BLaER1 (cell line): ENCODE measurements at regions not wholly inside any gene's neighbourhood (a gene's known extent, or its start where the extent isn't known, plus 50 kb on each side); places are given as distances from the start of the nearest gene placed in this dataset.

ENCODE experiments used
- H3K27ac ChIP-seq: shearing (Covaris generic); formaldehyde crosslinking; 2 replicates; pipeline ENCODE4 v1.8.1; 2022
- H3K27me3 ChIP-seq: shearing (Covaris generic); formaldehyde crosslinking; 2 replicates; pipeline ENCODE4 v1.8.1; 2022
- H3K36me3 ChIP-seq: shearing (Covaris generic); formaldehyde crosslinking; 2 replicates; pipeline ENCODE4 v1.8.1; 2022
- H3K4me1 ChIP-seq: shearing (Covaris generic); formaldehyde crosslinking; 2 replicates; pipeline ENCODE4 v1.8.1; 2022
- H3K4me2 ChIP-seq: shearing (Covaris generic); formaldehyde crosslinking; 2 replicates; pipeline ENCODE4 v1.8.1; 2022
- H3K4me3 ChIP-seq: shearing (Covaris generic); formaldehyde crosslinking; 2 replicates; pipeline ENCODE4 v1.8.1; 2022
- H3K9ac ChIP-seq: shearing (Covaris generic); formaldehyde crosslinking; 2 replicates; pipeline ENCODE4 v1.8.1; 2022
- H3K9me3 ChIP-seq: shearing (Covaris generic); formaldehyde crosslinking; 2 replicates; pipeline ENCODE4 v1.8.1; 2022
- H4K20me1 ChIP-seq: shearing (Covaris generic); formaldehyde crosslinking; 2 replicates; pipeline ENCODE4 v1.8.1; 2022
- Cebpa-rat ChIP-seq: shearing (Covaris generic); IDR thresholded peaks from 2 replicates; pipeline ENCODE4 v1.8.1; 2022

- no peak overlapping the region for H3K4me3 ChIP-seq
- H3K4me1 ChIP-seq: no peaks in the 10 kb centered on the region
- no peak for TF ChIP-seq Cebpa-rat
- no peaks in the 10 kb centered on the region for H4K20me1 ChIP-seq
- no peaks in the 10 kb centered on the region for H3K36me3 ChIP-seq
- no peaks in the 10 kb centered on the region for H3K9me3 ChIP-seq
- H3K9ac ChIP-seq: no peak overlapping the region
- H3K4me2 ChIP-seq: no peak overlapping the region
- H3K27ac ChIP-seq: no peak overlapping the region
- H3K27me3 ChIP-seq: no peaks in the 10 kb centered on the region
These were observed 250.2 kb upstream of the MIR17HG start for GRCh38 chr13:91097269-91097668.

GRCh38 chr13:91099877-91100276 lies 247.6 kb upstream of the MIR17HG start:
- Histone ChIP-seq H3K4me1 (no peaks in the 10 kb centered on the region), H3K27me3 (no peaks in the 10 kb centered on the region), H3K9ac (no peak overlapping the region), H3K4me3 (no peak overlapping the region), H3K4me2 (no peak overlapping the region), H3K9me3 (no peaks in the 10 kb centered on the region), H4K20me1 (no peaks in the 10 kb centered on the region), H3K36me3 (no peaks in the 10 kb centered on the region), H3K27ac (no peak overlapping the region)
- TF ChIP-seq Cebpa-rat: no peak

- no peaks in the 10 kb centered on the region for H3K4me1 ChIP-seq
- H3K4me2 ChIP-seq: no peak overlapping the region
- no peak overlapping the region for H3K4me3 ChIP-seq
- H3K27me3 ChIP-seq: no peaks in the 10 kb centered on the region
- no peaks in the 10 kb centered on the region for H4K20me1 ChIP-seq
- H3K9me3 ChIP-seq: no peaks in the 10 kb centered on the region
- H3K36me3 ChIP-seq: no peaks in the 10 kb centered on the region
- no peak overlapping the region for H3K9ac ChIP-seq
- no peak overlapping the region for H3K27ac ChIP-seq
- no peak for TF ChIP-seq Cebpa-rat
These were observed 246.5 kb upstream of the MIR17HG start for GRCh38 chr13:91100944-91101343.

- Histone ChIP-seq H3K4me2 (no peak overlapping the region), H3K36me3 (no peaks in the 10 kb centered on the region), H3K9ac (no peak overlapping the region), H3K9me3 (no peaks in the 10 kb centered on the region), H4K20me1 (no peaks in the 10 kb centered on the region), H3K27ac (no peak overlapping the region), H3K4me1 (no peaks in the 10 kb centered on the region), H3K4me3 (no peak overlapping the region), H3K27me3 (no peaks in the 10 kb centered on the region)
- TF ChIP-seq Cebpa-rat: no peak
These were observed 246.1 kb upstream of the MIR17HG start for GRCh38 chr13:91101381-91101780.

GRCh38 chr13:91105270-91105669 lies 242.2 kb upstream of the MIR17HG start:
- Histone ChIP-seq H3K4me2 (no peak overlapping the region), H3K36me3 (no peaks in the 10 kb centered on the region), H4K20me1 (no peaks in the 10 kb centered on the region), H3K4me1 (no peaks in the 10 kb centered on the region), H3K27me3 (no peaks in the 10 kb centered on the region), H3K9ac (no peak overlapping the region), H3K9me3 (no peaks in the 10 kb centered on the region), H3K27ac (no peak overlapping the region), H3K4me3 (no peak overlapping the region)
- TF ChIP-seq Cebpa-rat: no peak

- Histone ChIP-seq H3K27ac (no peak overlapping the region), H3K9me3 (no peaks in the 10 kb centered on the region)
- no peak for TF ChIP-seq Cebpa-rat
These were observed 240.9 kb upstream of the MIR17HG start for GRCh38 chr13:91106565-91106964.

GRCh38 chr13:91108315-91108714 lies 239.2 kb upstream of the MIR17HG start:
- H3K36me3 ChIP-seq: no peaks in the 10 kb centered on the region
- H3K27ac ChIP-seq: no peak overlapping the region
- H3K9me3 ChIP-seq: no peaks in the 10 kb centered on the region
- H3K4me1 ChIP-seq: no peaks in the 10 kb centered on the region
- TF ChIP-seq Cebpa-rat: no peak
- H3K27me3 ChIP-seq: no peaks in the 10 kb centered on the region
- no peak overlapping the region for H3K4me3 ChIP-seq
- H4K20me1 ChIP-seq: no peaks in the 10 kb centered on the region
- no peak overlapping the region for H3K4me2 ChIP-seq
- no peak overlapping the region for H3K9ac ChIP-seq

More at GRCh38 chr13:91106565-91106964, 240.9 kb upstream of the MIR17HG start:
- H3K4me1 ChIP-seq: no peaks in the 10 kb centered on the region
- no peaks in the 10 kb centered on the region for H4K20me1 ChIP-seq
- no peaks in the 10 kb centered on the region for H3K36me3 ChIP-seq
- no peak overlapping the region for H3K4me2 ChIP-seq
- no peak overlapping the region for H3K9ac ChIP-seq
- no peak overlapping the region for H3K4me3 ChIP-seq
- H3K27me3 ChIP-seq: no peaks in the 10 kb centered on the region

- H3K27ac ChIP-seq: no peak overlapping the region
- no peak overlapping the region for H3K4me2 ChIP-seq
- no peaks in the 10 kb centered on the region for H3K27me3 ChIP-seq
- no peaks in the 10 kb centered on the region for H3K36me3 ChIP-seq
- H3K9me3 ChIP-seq: no peaks in the 10 kb centered on the region
- H4K20me1 ChIP-seq: no peaks in the 10 kb centered on the region
- no peak overlapping the region for H3K4me3 ChIP-seq
- TF ChIP-seq Cebpa-rat: no peak
- no peaks in the 10 kb centered on the region for H3K4me1 ChIP-seq
- H3K9ac ChIP-seq: no peak overlapping the region
These were observed 235.8 kb upstream of the MIR17HG start for GRCh38 chr13:91111476-91112200.

- no peak overlapping the region for H3K27ac ChIP-seq
- no peaks in the 10 kb centered on the region for H3K36me3 ChIP-seq
- no peaks in the 10 kb centered on the region for H3K27me3 ChIP-seq
- no peak for TF ChIP-seq Cebpa-rat
- no peak overlapping the region for H3K4me3 ChIP-seq
- no peaks in the 10 kb centered on the region for H3K9me3 ChIP-seq
- no peaks in the 10 kb centered on the region for H3K4me1 ChIP-seq
- H4K20me1 ChIP-seq: no peaks in the 10 kb centered on the region
- no peak overlapping the region for H3K4me2 ChIP-seq
- no peak overlapping the region for H3K9ac ChIP-seq
These were observed 235.1 kb upstream of the MIR17HG start for GRCh38 chr13:91112201-91112923.

GRCh38 chr13:91112924-91113277 lies 234.6 kb upstream of the MIR17HG start:
- no peak overlapping the region for H3K4me2 ChIP-seq

More at GRCh38 chr13:91112924-91113277, 234.6 kb upstream of the MIR17HG start:
- Histone ChIP-seq H3K9ac (no peak overlapping the region), H3K27ac (no peak overlapping the region), H3K9me3 (no peaks in the 10 kb centered on the region), H4K20me1 (no peaks in the 10 kb centered on the region), H3K27me3 (no peaks in the 10 kb centered on the region), H3K36me3 (no peaks in the 10 kb centered on the region), H3K4me1 (no peaks in the 10 kb centered on the region), H3K4me3 (no peak overlapping the region)
- no peak for TF ChIP-seq Cebpa-rat
